K562 (cell line): ENCODE measurements at regions not wholly inside any gene's neighbourhood (a gene's known extent, or its start where the extent isn't known, plus 50 kb on each side); places are given as distances from the start of the nearest gene placed in this dataset.

ENCODE experiments used
- ATAC-seq: fragments of 200-7000 bp; cut with Tn5 transposase; 3 replicates; pipeline ENCODE4 v1.9.1; 2020; ENCODE audit warnings: moderate library complexity
- BruUV-seq: library from RNA; stranded (reverse); fragments of 400-500 nt; replicated peaks from 2 replicates; lab custom pipeline; 2021; lab: Mats Ljungman, UMichigan
- CTCF ChIA-PET: fragments of 300-600 bp; formaldehyde crosslinking; extraction: SDS; loops from one replicate; lab custom pipeline; 2021; ENCODE audit warnings: low intra/inter-chr PET ratio; lab: Yijun Ruan, JAX
- POLR2A ChIA-PET: fragments of 300-600, 350-650 bp; sonication (Branson Sonifier 250); formaldehyde crosslinking; extraction: SDS; loops from one replicate; lab custom pipeline; 2021; ENCODE audit warnings: antibody characterized with exemption, inconsistent platforms; lab: Yijun Ruan, JAX
- DNase-seq, 4 experiments: peaks; one replicate each; pipeline versions ENCODE4 v3.0.0 to v3.0.0-alpha.2; 2011 to 2018; ENCODE audit warnings: low spot score in 3 of 4, mixed read lengths in 3 of 4; ENCODE audit errors: extremely low read depth in 1 of 4
- FAIRE-seq: peaks from 2 replicates; lab custom pipeline; 2011; peaks lifted over from hg19 to GRCh38; lab: Jason Lieb, UNC
- H2AFZ ChIP-seq: 2 replicates; pipeline ENCODE4 v1.6.0; 2011; ENCODE audit warnings: low read depth, low read length, control low read depth, inconsistent platforms
- H3K27ac ChIP-seq: fragments of 200-600 bp; 3 replicates; pipeline ENCODE4 v1.8.0; 2011; ENCODE audit warnings: low read depth, mild to moderate bottlenecking, control low read depth, inconsistent platforms, low read length, moderate library complexity, mixed read lengths; ENCODE audit errors: extremely low read depth
- H3K27me3 ChIP-seq, 2 experiments: fragments of 300-600 bp in 1 of 2; 2 replicates in 1 of 2; 3 replicates in 1 of 2; pipeline versions ENCODE4 v1.6.0 to v1.8.0; 2011; ENCODE audit warnings: inconsistent platforms in 2 of 2, low read length in 2 of 2, mild to moderate bottlenecking in 1 of 2, mixed read lengths in 1 of 2, moderate library complexity in 1 of 2; ENCODE audit not compliant: control insufficient read depth in 2 of 2, insufficient read depth in 2 of 2
- H3K36me3 ChIP-seq: fragments of 300-600 bp; 3 replicates; pipeline ENCODE4 v1.8.0; 2011; ENCODE audit warnings: mild to moderate bottlenecking, low read length, inconsistent platforms; ENCODE audit not compliant: control insufficient read depth, insufficient read depth
- H3K4me1 ChIP-seq, 2 experiments: fragments of 200-600 bp in 1 of 2; replicated peaks in 1 of 2; 2 replicates in 1 of 2; 3 replicates in 1 of 2; pipeline versions ENCODE4 v1.5.1 to v1.8.0; 2011; ENCODE audit warnings: inconsistent platforms in 2 of 2, low read length in 2 of 2, mild to moderate bottlenecking in 1 of 2, mixed read lengths in 1 of 2, moderate library complexity in 1 of 2; ENCODE audit not compliant: control insufficient read depth in 2 of 2, insufficient read depth in 2 of 2
- H3K4me2 ChIP-seq: 2 replicates; pipeline ENCODE4 v1.6.1; 2011; ENCODE audit warnings: low read length, control low read depth, inconsistent platforms, mixed read lengths; ENCODE audit not compliant: insufficient read depth
- H3K4me3 ChIP-seq: fragments of 200-600 bp; sonication (generic), shearing (Covaris generic); 2 replicates; pipeline ENCODE4 v1.5.1; 2016; ENCODE audit warnings: control low read depth, inconsistent platforms
- H3K79me2 ChIP-seq: fragments of 200-600 bp; 3 replicates; pipeline ENCODE4 v1.8.0; 2011; ENCODE audit warnings: low read length, inconsistent platforms; ENCODE audit not compliant: control insufficient read depth, insufficient read depth
- H3K9ac ChIP-seq, 2 experiments: 2 replicates each; pipeline versions ENCODE4 v1.6.0 to v1.6.1; 2011; ENCODE audit warnings: low read depth in 2 of 2, low read length in 2 of 2, control low read depth in 1 of 2, inconsistent platforms in 1 of 2, mild to moderate bottlenecking in 1 of 2, mixed read lengths in 1 of 2; ENCODE audit not compliant: insufficient read depth in 1 of 2
- H3K9me1 ChIP-seq: one replicate; pipeline ENCODE4 v1.6.0; 2011; ENCODE audit warnings: inconsistent platforms, mild to moderate bottlenecking, low read length, moderate library complexity; ENCODE audit not compliant: control insufficient read depth, insufficient read depth
- H3K9me3 ChIP-seq: replicated peaks from 2 replicates; pipeline ENCODE4 v1.5.1; 2011; ENCODE audit warnings: low read depth, low read length, inconsistent platforms; ENCODE audit not compliant: control insufficient read depth, insufficient read depth
- H4K20me1 ChIP-seq: replicated peaks from 2 replicates; pipeline ENCODE4 v1.6.1; 2011; ENCODE audit warnings: low read length, inconsistent platforms, mixed read lengths; ENCODE audit not compliant: control insufficient read depth, insufficient read depth
- ARID1B ChIP-seq: fragments of 450-650 bp; IDR thresholded peaks from 2 replicates; pipeline ENCODE4 v1.6.1; 2016; ENCODE audit warnings: antibody characterized with exemption, mild to moderate bottlenecking, inconsistent platforms
- CREB3L1 ChIP-seq: fragments of 450-650 bp; IDR thresholded peaks from 2 replicates; pipeline ENCODE4 v1.6.1; 2014; ENCODE audit warnings: low read depth, mild to moderate bottlenecking, moderate library complexity, borderline replicate concordance
- DACH1 ChIP-seq: fragments of 450-650 bp; IDR thresholded peaks from 2 replicates; pipeline ENCODE4 v1.6.1; 2018; ENCODE audit not compliant: partially characterized antibody
- DMBX1 ChIP-seq: fragments of 250-450 bp; sonication (Bioruptor Pico); IDR thresholded peaks from 2 replicates; pipeline ENCODE4 v1.8.0; 2022; ENCODE audit warnings: inconsistent platforms, mild to moderate bottlenecking, moderate library complexity, borderline replicate concordance
- ILK ChIP-seq: fragments of 450-650 bp; IDR thresholded peaks from 2 replicates; pipeline ENCODE4 v1.6.1; 2016; ENCODE audit warnings: missing genetic modification characterization, low read depth, mild to moderate bottlenecking, missing compliant biosample characterization, moderate library complexity, borderline replicate concordance
- MEF2D ChIP-seq: conservative IDR thresholded peaks from 2 replicates; pipeline ENCODE4 v1.6.1; 2016; ENCODE audit warnings: low read depth, missing genetic modification characterization, missing compliant biosample characterization
- NELFE ChIP-seq: IDR thresholded peaks from 2 replicates; pipeline ENCODE4 v1.6.1; 2011; ENCODE audit warnings: mild to moderate bottlenecking; ENCODE audit not compliant: insufficient read depth, insufficient read length
- POLR2H ChIP-seq: IDR thresholded peaks from 2 replicates; pipeline ENCODE4 v1.6.1; 2016; ENCODE audit warnings: missing genetic modification characterization, low read depth, mild to moderate bottlenecking, control low read depth, missing compliant biosample characterization, moderate library complexity
- YY1 ChIP-seq, 3 experiments: IDR thresholded peaks; 2 replicates each; pipeline ENCODE4 v1.6.1; 2011; ENCODE audit warnings: low read length in 2 of 3, mild to moderate bottlenecking in 2 of 3, moderate library complexity in 2 of 3, borderline replicate concordance in 1 of 3, control low read depth in 1 of 3, low read depth in 1 of 3; ENCODE audit not compliant: insufficient read depth in 3 of 3, insufficient replicate concordance in 2 of 3, control insufficient read depth in 1 of 3, insufficient read length in 1 of 3; ENCODE audit errors: extremely low read depth in 1 of 3
- ZBTB7A ChIP-seq: IDR thresholded peaks from 2 replicates; pipeline ENCODE4 v1.6.1; 2011; ENCODE audit warnings: low read depth, mild to moderate bottlenecking, low read length, moderate library complexity, borderline replicate concordance; ENCODE audit not compliant: control insufficient read depth
- WGBS: fragments of 100-300 bp; shearing (Covaris generic); methylation state at CpG from one replicate; pipeline ENCODE4 v1.1.6; 2016; ENCODE audit warnings: low coverage, mixed read lengths; ENCODE audit not compliant: insufficient coverage; ENCODE audit errors: missing lambda C conversion rate; 5-methylcytosine and 5-hydroxymethylcytosine counted together
- in situ Hi-C: fragments of 300-500 bp; cut with MboI; formaldehyde crosslinking; loops from 4 replicates; pipeline ENCODE4 v1.15.0; 2018; ENCODE audit warnings: inconsistent platforms, mixed read lengths
- intact Hi-C: fragments of 100-400 bp; cut with micrococcal nuclease; formaldehyde crosslinking; loops from 2 replicates; pipeline ENCODE4 v1.14.2; 2022

GRCh38 chr1:4033713-4034112, 133.6 kb upstream of the C1orf174 start:
- Histone ChIP-seq H3K79me2 (no peaks in the 10 kb centered on the region), H3K27me3 (no peaks in the 10 kb centered on the region; a peak in 1 of 5 replicates), H3K4me3 (no peak overlapping the region), H4K20me1 (no peaks in the 10 kb centered on the region), H3K36me3 (no peaks in the 10 kb centered on the region), H2AFZ (no peak overlapping the region), H3K9me3 (no peaks in the 10 kb centered on the region)
- POLR2A ChIA-PET: no interaction called here
- FAIRE-seq: no peak
- DNase-seq: no peak
- no peak for ATAC-seq
- TF ChIP-seq CREB3L1: no peak
- TF ChIP-seq DACH1: no peak
- TF ChIP-seq, all 486 proteins: peak for 0
- intact Hi-C loops (no loop called here), in situ Hi-C loops (no loop called here)
- 4% methylated on average over 8 of the region's 8 CpGs for WGBS
- Histone ChIP-seq H3K27ac (no peak overlapping the region), H3K4me1 (no peaks in the 10 kb centered on the region), H3K4me2 (no peak overlapping the region), H3K9me1 (no peaks in the 10 kb centered on the region), H3K9ac (no peak overlapping the region)
- BruUV-seq: no TSS peak
- CTCF ChIA-PET: no interaction called here

DNA sequence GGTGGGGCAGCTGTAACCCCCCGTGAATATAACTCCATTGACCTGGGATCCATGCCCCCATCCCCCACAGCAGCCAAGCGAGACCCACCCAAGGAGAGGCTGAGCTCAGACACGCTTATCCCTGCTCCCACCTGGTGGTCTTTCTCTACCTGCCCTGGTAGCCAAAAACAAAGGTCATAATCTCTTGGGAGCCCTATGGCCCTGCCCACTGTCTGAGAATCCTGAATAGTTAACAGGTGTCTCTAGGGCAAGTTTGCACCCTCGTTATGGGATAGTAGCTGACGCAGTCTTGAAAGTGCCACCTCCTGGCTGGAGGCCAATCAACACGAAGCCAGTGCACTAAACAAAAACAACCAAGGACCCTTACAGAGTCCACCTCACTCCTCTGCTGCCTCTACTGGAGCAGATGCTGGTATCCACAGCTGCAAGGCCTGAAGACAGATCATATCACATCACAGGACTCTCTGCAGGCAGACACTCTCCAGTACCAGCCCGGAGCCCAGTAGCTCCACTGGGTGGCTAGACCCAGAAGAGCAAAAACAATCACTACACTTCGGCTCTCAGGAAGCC, 134.3 kb upstream of the C1orf174 start:
- ChIA-PET POLR2A (interaction anchor here (0.6 kb wide), 1 partner anchor 118 kb away, joined by 3 read pairs; no protein-coding TSS in a partner anchor), CTCF (no interaction called here)
- ATAC-seq: no peak
- Histone ChIP-seq H3K4me2 (no peak overlapping the region), H3K9me1 (no peaks in the 10 kb centered on the region), H3K79me2 (no peaks in the 10 kb centered on the region), H3K4me1 (no peaks in the 10 kb centered on the region), H3K9ac (no peak overlapping the region), H3K27me3 (no peaks in the 10 kb centered on the region; a peak in 1 of 5 replicates), H3K36me3 (no peaks in the 10 kb centered on the region), H3K9me3 (no peaks in the 10 kb centered on the region), H2AFZ (no peak overlapping the region), H4K20me1 (no peaks in the 10 kb centered on the region), H3K27ac (no peak overlapping the region), H3K4me3 (no peak overlapping the region)
- intact Hi-C loops (no loop called here), in situ Hi-C loops (no loop called here)
- 0% methylated on average over 8 of the region's 8 CpGs for WGBS
- no TSS peak for BruUV-seq
- TF ChIP-seq ZBTB7A: no peak
- no peak for TF ChIP-seq YY1 (IDR thresholded peaks at IDR 0.05; ENCODE audit: borderline replicate concordance in 1 of 3, control insufficient read depth in 1 of 3, extremely low read depth in 1 of 3, insufficient read depth in 3 of 3, insufficient read length in 1 of 3, insufficient replicate concordance in 2 of 3, low read depth in 1 of 3, low read length in 2 of 3)
- TF ChIP-seq ARID1B: no peak
- no peak for TF ChIP-seq MEF2D (tag)
- TF ChIP-seq DMBX1: no peak
- TF ChIP-seq NELFE: no peak
- TF ChIP-seq ILK (tag): no peak
- TF ChIP-seq POLR2H (tag): no peak
- DNase-seq: no peak
- FAIRE-seq: no peak
